Adrenal gland (tissue), 9 donors: ENCODE measurements at regions not wholly inside any gene's neighbourhood (a gene's known extent, or its start where the extent isn't known, plus 50 kb on each side); places are given as distances from the start of the nearest gene placed in this dataset.

Source experiments
- DNase-seq, 7 donors: peaks; one replicate each; pipeline ENCODE4 v3.0.0-alpha.2; 2019 to 2020
- H3K27ac ChIP-seq, 5 donors: fragments of 200-600 bp; sonication (generic) in 4 of 5; 1 replicate in 3 of 5; 2 replicates in 2 of 5; pipeline versions ENCODE4 v1.5.1 to v1.8.0; 2016 to 2020; ENCODE audit warnings: mild to moderate bottlenecking in 1 of 5
- H3K27me3 ChIP-seq: fragments of 200-600 bp; 2 replicates; pipeline ENCODE4 v1.8.0; 2021
- H3K36me3 ChIP-seq, 2 donors: fragments of 200-600 bp; replicated peaks in 1 of 2; 1 replicate in 1 of 2; 2 replicates in 1 of 2; pipeline versions ENCODE4 v1.5.1 to v1.8.0; 2018 to 2022
- H3K4me1 ChIP-seq, 2 donors: fragments of 200-600 bp; replicated peaks in 1 of 2; 1 replicate in 1 of 2; 2 replicates in 1 of 2; pipeline versions ENCODE4 v1.5.1 to v1.8.0; 2018 to 2021
- H3K4me3 ChIP-seq, 4 donors: fragments of 200-600 bp; sonication (generic) in 3 of 4; one replicate each; pipeline ENCODE4 v1.5.1; 2016 to 2018
- H3K9me3 ChIP-seq, 3 donors: fragments of 200-600 bp; sonication (generic) in 1 of 3; replicated peaks in 1 of 3; 1 replicate in 2 of 3; 2 replicates in 1 of 3; pipeline versions ENCODE4 v1.5.1 to v1.8.0; 2016 to 2021
- POLR2A ChIP-seq, 2 donors: fragments of 450-650 bp; IDR thresholded peaks; one replicate each; pipeline ENCODE4 v1.6.1; 2017; ENCODE audit warnings: antibody characterized with exemption in 2 of 2, mild to moderate bottlenecking in 2 of 2, moderate library complexity in 1 of 2
- WGBS, 4 donors: extraction: QIAGEN DNeasy Blood & Tissue Kit in 2 of 4; methylation state at CpG; one replicate each; pipeline versions ENCODE4 v1.1.5 to v1.1.7; 2013 to 2017; 5-methylcytosine and 5-hydroxymethylcytosine counted together
- intact Hi-C, 2 donors: fragments of 100-400 bp; cut with DNase I; formaldehyde crosslinking; loops; one replicate each; pipeline versions ENCODE4 v1.14.1 to v1.15.0; 2022 to 2023
- TF ChIP-seq, protein P1 (sequence below), 6 experiments: fragments of 450-650 bp in 4 of 6; fragments of 200-600 bp in 2 of 6; sonication (generic) in 1 of 6; IDR thresholded peaks; 1 replicate in 5 of 6; 2 replicates in 1 of 6; pipeline versions ENCODE4 v1.5.1 to v1.8.0; 2016 to 2021; ENCODE audit warnings: antibody characterized with exemption in 6 of 6, mild to moderate bottlenecking in 2 of 6, moderate library complexity in 1 of 6
- donor health status: healthy with polysubstance abuse.
- donor health status: Bipolar disorder and iron deficiency.
- donor health status: DM: yes; HTN: yes; CAD: no.
- donor health status: DM: no; HTN: no; CAD: no.
- donor health status: DM: no; HTN: no; CAD: no.

DNA sequence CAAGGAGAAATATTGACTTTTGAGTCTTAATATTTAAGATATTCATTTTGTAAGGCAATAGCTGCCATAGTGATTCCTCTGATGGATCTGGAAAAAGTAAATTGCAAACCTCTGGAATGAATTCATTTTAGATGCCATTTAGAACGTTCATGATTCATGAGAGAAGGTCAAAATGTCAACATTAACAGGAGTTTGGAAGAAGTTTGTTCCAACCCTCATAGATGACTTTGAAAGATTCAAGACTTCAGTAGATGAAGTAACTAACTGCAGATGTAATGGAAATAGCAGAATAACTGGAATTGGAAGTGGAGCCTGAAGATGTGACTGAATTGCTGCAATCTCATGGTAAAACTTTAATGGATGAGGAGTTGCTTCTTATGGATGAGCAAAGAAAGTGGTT is 100.9 kb upstream of the CCN2 start:
- Histone ChIP-seq H3K27ac (no peak overlapping the region), H3K9me3 (no peaks in the 10 kb centered on the region), H3K27me3 (no peaks in the 10 kb centered on the region), H3K4me3 (no peak overlapping the region), H3K4me1 (no peaks in the 10 kb centered on the region), H3K36me3 (no peaks in the 10 kb centered on the region)
- TF ChIP-seq POLR2A (IDR thresholded peaks at IDR 0.05), result no peak
- TF ChIP-seq, protein P1, sequence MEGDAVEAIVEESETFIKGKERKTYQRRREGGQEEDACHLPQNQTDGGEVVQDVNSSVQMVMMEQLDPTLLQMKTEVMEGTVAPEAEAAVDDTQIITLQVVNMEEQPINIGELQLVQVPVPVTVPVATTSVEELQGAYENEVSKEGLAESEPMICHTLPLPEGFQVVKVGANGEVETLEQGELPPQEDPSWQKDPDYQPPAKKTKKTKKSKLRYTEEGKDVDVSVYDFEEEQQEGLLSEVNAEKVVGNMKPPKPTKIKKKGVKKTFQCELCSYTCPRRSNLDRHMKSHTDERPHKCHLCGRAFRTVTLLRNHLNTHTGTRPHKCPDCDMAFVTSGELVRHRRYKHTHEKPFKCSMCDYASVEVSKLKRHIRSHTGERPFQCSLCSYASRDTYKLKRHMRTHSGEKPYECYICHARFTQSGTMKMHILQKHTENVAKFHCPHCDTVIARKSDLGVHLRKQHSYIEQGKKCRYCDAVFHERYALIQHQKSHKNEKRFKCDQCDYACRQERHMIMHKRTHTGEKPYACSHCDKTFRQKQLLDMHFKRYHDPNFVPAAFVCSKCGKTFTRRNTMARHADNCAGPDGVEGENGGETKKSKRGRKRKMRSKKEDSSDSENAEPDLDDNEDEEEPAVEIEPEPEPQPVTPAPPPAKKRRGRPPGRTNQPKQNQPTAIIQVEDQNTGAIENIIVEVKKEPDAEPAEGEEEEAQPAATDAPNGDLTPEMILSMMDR (IDR thresholded peaks at IDR 0.05), result no peak
- no peak for DNase-seq
- intact Hi-C loops, result no loop called here
- WGBS, 4 donors, result 41 to 48% (median 42%) methylated on average over 1 of the region's 1 CpG

DNA sequence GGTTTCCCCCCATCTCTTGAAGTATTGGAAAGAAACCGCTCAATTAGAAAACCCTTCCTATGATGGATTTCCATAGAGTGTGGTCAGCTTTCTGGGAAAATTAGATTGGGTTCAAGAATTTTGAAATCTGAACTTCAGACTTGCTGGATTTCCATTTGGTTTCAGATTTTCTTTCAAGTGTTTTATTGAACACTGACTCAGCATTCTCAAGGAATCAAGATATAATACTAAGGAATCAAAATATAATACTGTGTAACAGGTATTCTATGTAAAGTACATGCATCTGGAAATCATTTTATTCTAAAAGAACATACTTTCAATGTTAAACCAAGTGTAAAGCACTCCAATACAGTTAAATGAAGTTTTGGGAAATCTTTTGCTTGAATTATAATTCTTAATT is 94.7 kb upstream of the CCN2 start:
- intact Hi-C loops, result no loop called here
- no peak for TF ChIP-seq POLR2A (IDR thresholded peaks at IDR 0.05)
- TF ChIP-seq, protein P1 (IDR thresholded peaks at IDR 0.05), result no peak
- Histone ChIP-seq H3K9me3 (no peaks in the 10 kb centered on the region), H3K36me3 (no peaks in the 10 kb centered on the region), H3K27me3 (no peaks in the 10 kb centered on the region), H3K4me3 (no peak overlapping the region), H3K27ac (no peak overlapping the region), H3K4me1 (no peaks in the 10 kb centered on the region)
- 89 to 91% (median 90%) methylated on average over 1 of the region's 1 CpG for WGBS, 4 donors
- no peak for DNase-seq

DNA sequence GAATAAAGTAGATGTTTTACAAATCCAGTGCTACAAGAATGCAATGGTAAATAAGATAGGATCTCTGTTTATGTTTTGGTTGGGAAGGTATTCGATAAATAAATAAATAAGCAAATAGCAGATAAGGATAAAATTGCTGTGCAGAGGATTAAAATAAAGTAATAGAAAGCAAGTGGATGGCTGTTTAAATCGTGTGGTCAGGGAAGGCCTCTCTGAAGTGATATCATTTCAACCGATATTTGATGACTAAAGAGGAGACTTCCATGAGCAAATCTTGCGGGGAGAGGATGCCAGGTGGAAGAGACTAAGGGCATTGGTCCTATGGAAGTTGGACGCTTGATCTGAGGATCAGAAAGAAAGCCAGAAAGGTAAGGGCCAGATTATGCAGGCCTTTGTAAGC is 92.0 kb upstream of the CCN2 start:
- intact Hi-C loops, result no loop called here
- Histone ChIP-seq H3K4me1 (no peaks in the 10 kb centered on the region), H3K27me3 (no peaks in the 10 kb centered on the region), H3K9me3 (no peaks in the 10 kb centered on the region), H3K36me3 (no peaks in the 10 kb centered on the region), H3K27ac (no peak overlapping the region), H3K4me3 (no peak overlapping the region)
- DNase-seq, result no peak
- TF ChIP-seq POLR2A (IDR thresholded peaks at IDR 0.05), result no peak
- TF ChIP-seq, protein P1 (IDR thresholded peaks at IDR 0.05), result no peak
- 66 to 81% (median 71%) methylated on average over 5 of the region's 5 CpGs for WGBS, 4 donors

DNA sequence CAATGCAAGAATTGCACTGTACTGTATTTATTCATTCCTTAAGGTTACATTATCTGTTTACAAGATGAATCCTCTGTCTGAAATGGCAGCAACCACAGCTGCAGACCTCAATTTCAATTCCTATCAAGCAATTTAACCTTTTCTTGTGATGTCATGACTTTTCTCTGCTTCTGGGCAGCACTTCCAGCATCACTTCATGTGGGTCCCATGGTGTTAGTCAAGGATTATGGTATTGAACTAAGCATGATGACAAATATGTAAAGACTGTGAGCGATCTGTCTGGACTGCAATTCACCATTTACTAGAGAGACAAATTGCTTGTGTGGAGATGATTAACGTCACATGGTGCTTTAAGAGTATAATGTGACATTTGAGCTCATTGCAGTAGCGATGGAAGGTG is 90.5 kb upstream of the CCN2 start:
- TF ChIP-seq, protein P1 (IDR thresholded peaks at IDR 0.05), result no peak
- no peak for TF ChIP-seq POLR2A (IDR thresholded peaks at IDR 0.05)
- Histone ChIP-seq H3K27ac (no peak overlapping the region), H3K36me3 (no peaks in the 10 kb centered on the region), H3K4me3 (no peak overlapping the region), H3K27me3 (no peaks in the 10 kb centered on the region), H3K9me3 (no peaks in the 10 kb centered on the region), H3K4me1 (no peaks in the 10 kb centered on the region)
- WGBS, 4 donors, result 80 to 92% (median 89%) methylated on average over 3 of the region's 3 CpGs
- intact Hi-C loops, result no loop called here
- DNase-seq, result no peak
